ENCODE measurements at regions not wholly inside any gene's neighbourhood (a gene's known extent, or its start where the extent isn't known, plus 50 kb on each side); places are given as distances from the start of the nearest gene placed in this dataset.

DNA sequence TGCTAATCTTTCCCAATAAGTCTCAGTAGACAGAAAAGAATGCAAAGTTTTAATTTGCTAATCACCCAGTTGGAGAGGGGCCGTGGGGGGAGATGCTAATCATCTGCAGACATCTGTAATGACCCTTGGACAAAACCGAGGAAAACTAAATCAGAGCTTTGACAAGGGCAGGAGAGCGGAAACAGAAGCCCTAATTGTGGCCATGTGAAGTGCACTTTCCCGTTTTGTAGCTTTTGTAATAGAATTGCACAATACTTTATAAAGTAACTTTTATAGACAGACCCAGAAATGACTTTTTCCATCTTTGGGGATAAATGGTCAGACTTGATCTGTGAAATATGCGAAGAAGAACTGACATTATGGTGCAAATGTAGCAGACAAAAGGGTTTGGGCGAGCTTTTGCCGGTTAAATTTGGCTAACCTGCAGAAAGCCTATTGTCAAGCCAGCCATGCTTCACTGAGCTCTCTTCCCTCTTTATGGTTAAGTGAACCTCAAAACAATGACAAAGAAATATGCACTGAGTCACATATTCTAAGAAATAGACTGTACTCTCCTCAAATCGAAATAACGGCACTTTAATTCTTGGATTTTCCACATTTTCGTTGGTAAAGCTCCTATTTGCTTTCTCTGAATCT is 980.1 kb upstream of the POU3F3 start (continued):
- no peak for TF ChIP-seq JUN (IDR thresholded peaks at IDR 0.05)
- TF ChIP-seq, protein P1, sequence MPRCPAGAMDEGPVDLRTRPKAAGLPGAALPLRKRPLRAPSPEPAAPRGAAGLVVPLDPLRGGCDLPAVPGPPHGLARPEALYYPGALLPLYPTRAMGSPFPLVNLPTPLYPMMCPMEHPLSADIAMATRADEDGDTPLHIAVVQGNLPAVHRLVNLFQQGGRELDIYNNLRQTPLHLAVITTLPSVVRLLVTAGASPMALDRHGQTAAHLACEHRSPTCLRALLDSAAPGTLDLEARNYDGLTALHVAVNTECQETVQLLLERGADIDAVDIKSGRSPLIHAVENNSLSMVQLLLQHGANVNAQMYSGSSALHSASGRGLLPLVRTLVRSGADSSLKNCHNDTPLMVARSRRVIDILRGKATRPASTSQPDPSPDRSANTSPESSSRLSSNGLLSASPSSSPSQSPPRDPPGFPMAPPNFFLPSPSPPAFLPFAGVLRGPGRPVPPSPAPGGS (IDR thresholded peaks at IDR 0.05), result no peak
- no peak for TF ChIP-seq RFX5 (IDR thresholded peaks at IDR 0.05)
- TF ChIP-seq POLR2A (IDR thresholded peaks at IDR 0.05; ENCODE audit: low read length), result no peak

GRCh38 chr2:103875131-103875530 is 978.8 kb upstream of the POU3F3 start:
- ATAC-seq, result no peak
- Histone ChIP-seq H3K4me3 (no peak overlapping the region), H3K27ac (no peak overlapping the region), H3K4me2 (no peak overlapping the region), H3K4me1 (no peaks in the 10 kb centered on the region), H3K9me3 (no peaks in the 10 kb centered on the region)
- ChIA-PET POLR2A (no interaction called here), CTCF (no interaction called here)
- TF ChIP-seq MAFK (IDR thresholded peaks at IDR 0.05; ENCODE audit: partially characterized antibody), result no peak
- TF ChIP-seq ZNF302 (CRISPR knock-in tag; IDR thresholded peaks at IDR 0.05), result no peak
- no peak for TF ChIP-seq ESRRA (IDR thresholded peaks at IDR 0.05; ENCODE audit: borderline replicate concordance, low read length)
- TF ChIP-seq CHD4 (IDR thresholded peaks at IDR 0.05; ENCODE audit: borderline replicate concordance), result no peak
- TF ChIP-seq, protein P2, sequence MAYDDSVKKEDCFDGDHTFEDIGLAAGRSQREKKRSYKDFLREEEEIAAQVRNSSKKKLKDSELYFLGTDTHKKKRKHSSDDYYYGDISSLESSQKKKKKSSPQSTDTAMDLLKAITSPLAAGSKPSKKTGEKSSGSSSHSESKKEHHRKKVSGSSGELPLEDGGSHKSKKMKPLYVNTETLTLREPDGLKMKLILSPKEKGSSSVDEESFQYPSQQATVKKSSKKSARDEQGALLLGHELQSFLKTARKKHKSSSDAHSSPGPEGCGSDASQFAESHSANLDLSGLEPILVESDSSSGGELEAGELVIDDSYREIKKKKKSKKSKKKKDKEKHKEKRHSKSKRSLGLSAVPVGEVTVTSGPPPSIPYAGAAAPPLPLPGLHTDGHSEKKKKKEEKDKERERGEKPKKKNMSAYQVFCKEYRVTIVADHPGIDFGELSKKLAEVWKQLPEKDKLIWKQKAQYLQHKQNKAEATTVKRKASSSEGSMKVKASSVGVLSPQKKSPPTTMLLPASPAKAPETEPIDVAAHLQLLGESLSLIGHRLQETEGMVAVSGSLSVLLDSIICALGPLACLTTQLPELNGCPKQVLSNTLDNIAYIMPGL (CRISPR knock-in tag; IDR thresholded peaks at IDR 0.05; ENCODE audit: borderline replicate concordance), result no peak
- no peak for TF ChIP-seq BHLHE40 (IDR thresholded peaks at IDR 0.05; ENCODE audit: low read depth, low read length)
- TF ChIP-seq HOXB13 (CRISPR knock-in tag; IDR thresholded peaks at IDR 0.05; ENCODE audit: low read depth), result no peak
- TF ChIP-seq POLR2A (IDR thresholded peaks at IDR 0.05; ENCODE audit: low read length), result no peak
- no peak for TF ChIP-seq CEBPB (IDR thresholded peaks at IDR 0.05)
- no peak for TF ChIP-seq RCOR1 (IDR thresholded peaks at IDR 0.05; ENCODE audit: low read depth, low read length)
- TF ChIP-seq TP53 (CRISPR knock-in tag; IDR thresholded peaks at IDR 0.05), result no peak
- no peak for TF ChIP-seq GATA3 (IDR thresholded peaks at IDR 0.05; ENCODE audit: borderline replicate concordance)
- no peak for TF ChIP-seq RAD21 (conservative IDR thresholded peaks at IDR 0.05 in 1 of 2, IDR thresholded peaks at IDR 0.05 in 1 of 2)
- no peak for FAIRE-seq
- 4% methylated on average over 1 of the region's 1 CpG for WGBS (ENCODE audit: missing lambda C conversion rate)
- DNase-seq (ENCODE audit: low read depth in 1 of 2, low spot score in 1 of 2), result no peak

- FAIRE-seq (no peak), DNase-seq (ENCODE audit: low read depth in 1 of 2, low spot score in 1 of 2) (no peak), ATAC-seq (no peak)
- H3K4me1 ChIP-seq, result no peaks in the 10 kb centered on the region
- ChIA-PET POLR2A (no interaction called here), CTCF (no interaction called here)
- H3K27ac ChIP-seq, result no peak overlapping the region
- no peak overlapping the region for H3K4me2 ChIP-seq
- TF ChIP-seq HES2 (IDR thresholded peaks at IDR 0.05), result no peak
- no peak for TF ChIP-seq BHLHE40 (IDR thresholded peaks at IDR 0.05; ENCODE audit: low read depth, low read length)
- no peak for TF ChIP-seq FOSL2 (IDR thresholded peaks at IDR 0.05)
- TF ChIP-seq FOSL2 (CRISPR knock-in tag; IDR thresholded peaks at IDR 0.05), result no peak
- no peak for TF ChIP-seq NFE2L2 (conservative IDR thresholded peaks at IDR 0.05; ENCODE audit: low read length)
- no peak for TF ChIP-seq FOSB (CRISPR knock-in tag; IDR thresholded peaks at IDR 0.05)
- TF ChIP-seq, protein P2 (CRISPR knock-in tag; IDR thresholded peaks at IDR 0.05; ENCODE audit: borderline replicate concordance), result no peak
- TF ChIP-seq MAZ (IDR thresholded peaks at IDR 0.05; ENCODE audit: borderline replicate concordance, low read depth, low read length), result no peak
- no peak overlapping the region for H3K4me3 ChIP-seq
- under 1% methylated on average over 3 of the region's 3 CpGs for WGBS (ENCODE audit: missing lambda C conversion rate)
- no peaks in the 10 kb centered on the region for H3K9me3 ChIP-seq
Observed at GRCh38 chr2:103875531-103875930, 978.4 kb upstream of the POU3F3 start.
